Esophagus squamous epithelium (tissue), 5 donors: ENCODE measurements at regions not wholly inside any gene's neighbourhood (a gene's known extent, or its start where the extent isn't known, plus 50 kb on each side); places are given as distances from the start of the nearest gene placed in this dataset.

Experiments used
- DNase-seq: peaks from one replicate; lab custom pipeline; 2025; lab: John Stamatoyannopoulos, UW
- H3K27ac ChIP-seq, 4 donors: fragments of 200-600 bp; sonication (generic); one replicate each; pipeline ENCODE4 v1.5.1; 2016 to 2019; ENCODE audit warnings: mild to moderate bottlenecking in 1 of 4
- H3K27me3 ChIP-seq, 4 donors: fragments of 200-600 bp; sonication (generic); 1 replicate in 3 of 4; 2 replicates in 1 of 4; pipeline versions ENCODE4 v1.5.1 to v1.6.0; 2017 to 2021; ENCODE audit warnings: antibody characterized with exemption in 1 of 4
- H3K36me3 ChIP-seq, 3 donors: fragments of 200-600 bp; sonication (generic); one replicate each; pipeline ENCODE4 v1.5.1; 2016 to 2019
- H3K4me1 ChIP-seq, 3 donors: fragments of 200-600 bp; sonication (generic); one replicate each; pipeline ENCODE4 v1.5.1; 2017 to 2019
- H3K4me3 ChIP-seq, 4 donors: fragments of 200-600 bp; sonication (generic); 1 replicate in 3 of 4; 2 replicates in 1 of 4; pipeline ENCODE4 v1.5.1; 2016 to 2019; ENCODE audit warnings: mild to moderate bottlenecking in 2 of 4, moderate library complexity in 1 of 4
- H3K9me3 ChIP-seq, 3 donors: fragments of 200-600 bp; sonication (generic); one replicate each; pipeline ENCODE4 v1.5.1; 2016 to 2019
- POLR2A ChIP-seq, 4 donors: fragments of 450-650 bp; IDR thresholded peaks; one replicate each; pipeline ENCODE4 v1.6.1; 2017; ENCODE audit warnings: antibody characterized with exemption in 4 of 4, mild to moderate bottlenecking in 4 of 4, moderate library complexity in 3 of 4
- WGBS, 2 donors: methylation state at CpG; one replicate each; pipeline ENCODE4 v1.1.5; 2018; 5-methylcytosine and 5-hydroxymethylcytosine counted together
- intact Hi-C: fragments of 100-400 bp; cut with DNase I; formaldehyde crosslinking; loops from one replicate; pipeline ENCODE4 v1.15.0; 2022
- TF ChIP-seq, protein P1 (sequence below), 6 experiments: fragments of 450-650 bp in 4 of 6; fragments of 200-600 bp in 2 of 6; sonication (generic) in 2 of 6; IDR thresholded peaks; one replicate each; pipeline ENCODE4 v1.5.1; 2016 to 2019; ENCODE audit warnings: antibody characterized with exemption in 6 of 6, mild to moderate bottlenecking in 4 of 6, moderate library complexity in 4 of 6
- donor health status: DM: yes; HTN: yes; CAD: no.

DNA sequence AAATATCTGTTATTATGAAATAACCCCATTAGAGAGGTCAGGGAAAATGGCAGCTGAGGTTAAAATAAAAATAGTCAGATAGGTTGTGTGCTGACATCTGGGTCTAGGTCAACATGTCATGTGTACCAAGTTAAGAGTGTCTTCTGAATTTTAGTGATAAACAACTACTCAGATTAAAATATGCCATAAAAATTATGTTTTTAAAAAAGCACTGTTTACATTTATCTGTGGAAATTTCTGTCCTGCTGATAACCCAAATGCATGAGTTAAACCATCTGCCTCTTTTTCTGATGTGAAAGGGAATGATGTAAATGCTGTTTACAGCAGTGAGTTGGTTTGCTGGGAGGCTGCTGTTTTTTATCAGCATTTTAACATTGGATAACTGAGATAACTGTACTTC lies 361.2 kb upstream of the TARS1 start:
- no peaks in the 10 kb centered on the region for H3K36me3 ChIP-seq
- no peaks in the 10 kb centered on the region for H3K4me1 ChIP-seq
- DNase-seq: no peak
- intact Hi-C loops: no loop called here
- TF ChIP-seq, protein P1, sequence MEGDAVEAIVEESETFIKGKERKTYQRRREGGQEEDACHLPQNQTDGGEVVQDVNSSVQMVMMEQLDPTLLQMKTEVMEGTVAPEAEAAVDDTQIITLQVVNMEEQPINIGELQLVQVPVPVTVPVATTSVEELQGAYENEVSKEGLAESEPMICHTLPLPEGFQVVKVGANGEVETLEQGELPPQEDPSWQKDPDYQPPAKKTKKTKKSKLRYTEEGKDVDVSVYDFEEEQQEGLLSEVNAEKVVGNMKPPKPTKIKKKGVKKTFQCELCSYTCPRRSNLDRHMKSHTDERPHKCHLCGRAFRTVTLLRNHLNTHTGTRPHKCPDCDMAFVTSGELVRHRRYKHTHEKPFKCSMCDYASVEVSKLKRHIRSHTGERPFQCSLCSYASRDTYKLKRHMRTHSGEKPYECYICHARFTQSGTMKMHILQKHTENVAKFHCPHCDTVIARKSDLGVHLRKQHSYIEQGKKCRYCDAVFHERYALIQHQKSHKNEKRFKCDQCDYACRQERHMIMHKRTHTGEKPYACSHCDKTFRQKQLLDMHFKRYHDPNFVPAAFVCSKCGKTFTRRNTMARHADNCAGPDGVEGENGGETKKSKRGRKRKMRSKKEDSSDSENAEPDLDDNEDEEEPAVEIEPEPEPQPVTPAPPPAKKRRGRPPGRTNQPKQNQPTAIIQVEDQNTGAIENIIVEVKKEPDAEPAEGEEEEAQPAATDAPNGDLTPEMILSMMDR (IDR thresholded peaks at IDR 0.05): no peak
- H3K27ac ChIP-seq: no peak overlapping the region
- no peak overlapping the region for H3K4me3 ChIP-seq
- H3K27me3 ChIP-seq: no peaks in the 10 kb centered on the region
- H3K9me3 ChIP-seq: no peaks in the 10 kb centered on the region

DNA sequence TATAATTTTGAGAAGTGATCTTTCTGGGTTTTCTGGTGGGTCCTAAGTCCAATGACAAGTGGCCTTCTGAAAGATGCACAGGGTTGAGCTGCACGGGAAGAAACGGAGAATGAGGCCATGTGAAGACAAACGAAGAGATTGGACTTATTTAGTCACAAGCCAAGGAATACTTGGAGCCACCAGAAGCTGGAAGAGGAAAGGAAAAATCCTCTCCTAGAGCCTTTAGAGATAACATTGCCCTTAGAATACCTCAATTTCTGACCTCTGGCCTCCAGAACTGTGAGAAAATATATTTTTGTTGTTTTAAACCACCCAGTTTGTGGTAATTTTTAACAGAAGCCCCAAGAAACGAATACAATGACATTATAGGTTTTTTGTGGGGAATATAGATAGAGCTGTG lies 360.5 kb upstream of the TARS1 start:
- no peak for DNase-seq
- no peaks in the 10 kb centered on the region for H3K36me3 ChIP-seq
- TF ChIP-seq POLR2A (IDR thresholded peaks at IDR 0.05): no peak
- TF ChIP-seq, protein P1 (IDR thresholded peaks at IDR 0.05): no peak
- WGBS, 2 donors: 72 to 83% methylated on average over 4 of the region's 4 CpGs
- no peak overlapping the region for H3K4me3 ChIP-seq
- H3K4me1 ChIP-seq: no peaks in the 10 kb centered on the region
- H3K9me3 ChIP-seq: no peaks in the 10 kb centered on the region
- no peaks in the 10 kb centered on the region for H3K27me3 ChIP-seq
- H3K27ac ChIP-seq: peak overlapping the region in 1 of 4 donors; percentile 17
- intact Hi-C loops: no loop called here

DNA sequence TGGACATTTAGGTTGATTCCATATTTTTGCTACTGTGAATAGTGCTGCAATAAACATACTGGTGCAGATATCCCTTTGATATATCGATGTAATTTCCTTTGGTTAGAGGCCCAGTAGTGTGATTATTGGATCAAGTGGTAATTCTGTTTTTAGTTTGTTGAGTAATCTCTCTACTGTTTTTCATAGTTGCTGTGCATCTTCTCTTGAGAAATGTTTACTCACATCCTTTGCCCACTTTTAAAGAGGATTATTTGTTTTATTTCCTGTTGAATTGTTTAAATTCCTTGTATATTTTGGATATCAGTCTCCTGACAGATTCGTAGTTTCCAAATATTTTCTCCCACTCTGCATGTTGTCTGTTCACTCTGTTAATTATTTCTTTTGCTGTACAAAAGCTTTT lies 352.6 kb upstream of the TARS1 start:
- DNase-seq: no peak
- Histone ChIP-seq H3K4me1 (no peaks in the 10 kb centered on the region), H3K27ac (no peak overlapping the region), H3K9me3 (no peaks in the 10 kb centered on the region), H3K4me3 (no peak overlapping the region), H3K27me3 (no peaks in the 10 kb centered on the region), H3K36me3 (no peaks in the 10 kb centered on the region)
- TF ChIP-seq, protein P1 (IDR thresholded peaks at IDR 0.05): no peak
- TF ChIP-seq POLR2A (IDR thresholded peaks at IDR 0.05): no peak
- 68 to 73% methylated on average over 2 of the region's 2 CpGs for WGBS, 2 donors
- intact Hi-C loops: no loop called here

DNA sequence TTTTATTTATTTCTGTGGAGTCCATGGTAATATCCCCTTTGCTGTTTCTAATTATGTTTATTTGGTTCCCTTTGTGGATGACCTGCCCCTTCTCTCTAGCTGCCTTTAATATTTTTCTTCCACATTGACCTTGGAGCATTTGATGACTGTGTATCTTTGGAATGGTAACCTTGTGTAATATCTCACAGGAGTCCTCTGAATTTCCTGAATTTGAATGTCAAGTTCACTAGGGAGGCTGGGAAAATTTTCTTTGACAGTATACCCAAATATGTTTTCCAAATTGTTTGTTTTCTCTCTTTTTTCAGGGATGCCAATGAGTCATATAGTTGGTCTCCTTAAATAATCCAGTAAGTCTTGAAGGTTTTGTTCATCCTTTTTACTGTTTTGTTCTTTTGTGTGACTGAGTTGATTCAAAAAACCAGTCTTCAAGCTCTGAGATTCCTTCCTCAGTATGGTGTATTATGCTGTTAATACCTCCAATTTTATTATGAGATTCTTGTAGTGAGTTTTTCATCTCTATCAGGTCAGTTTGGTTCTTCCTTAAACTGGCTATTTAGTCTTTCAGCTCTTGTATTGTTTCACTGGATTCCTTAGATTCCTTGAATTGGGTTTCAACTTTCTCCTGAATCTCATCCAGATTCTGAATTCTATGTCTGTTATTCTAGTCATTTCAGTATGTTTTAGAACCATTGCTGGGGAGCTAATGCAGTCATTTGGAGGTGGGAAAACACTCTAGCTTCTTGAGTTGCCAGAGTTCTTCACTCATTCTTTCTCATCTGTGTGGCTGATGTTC lies 349.0 kb upstream of the TARS1 start:
- no peak overlapping the region for H3K4me3 ChIP-seq
- H3K27me3 ChIP-seq: no peaks in the 10 kb centered on the region
- intact Hi-C loops: no loop called here
- no peaks in the 10 kb centered on the region for H3K9me3 ChIP-seq
- DNase-seq: no peak
- no peaks in the 10 kb centered on the region for H3K4me1 ChIP-seq
- no peak overlapping the region for H3K27ac ChIP-seq
- TF ChIP-seq POLR2A (IDR thresholded peaks at IDR 0.05): no peak
- TF ChIP-seq, protein P1 (IDR thresholded peaks at IDR 0.05): no peak
- no peaks in the 10 kb centered on the region for H3K36me3 ChIP-seq

DNA sequence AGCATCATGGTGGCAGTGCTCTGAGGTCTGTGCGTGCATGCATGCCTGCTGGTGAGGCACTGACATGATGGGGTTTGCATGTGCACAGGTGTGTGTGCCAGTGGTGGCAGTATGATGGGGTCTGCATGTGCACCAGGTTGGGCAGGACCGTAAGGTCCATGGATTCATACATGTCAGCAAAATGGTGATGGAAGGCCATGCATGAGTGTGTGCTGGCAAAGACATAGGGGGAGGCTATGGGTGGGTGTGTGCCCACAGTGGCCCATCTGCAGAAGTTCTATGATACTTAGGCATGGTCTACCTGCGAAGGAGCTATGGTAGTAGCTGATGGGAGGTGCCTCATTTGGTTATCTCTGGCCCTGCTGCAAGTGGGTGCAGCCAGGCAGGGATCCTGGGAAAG lies 348.0 kb upstream of the TARS1 start:
- H3K4me1 ChIP-seq: no peaks in the 10 kb centered on the region
- H3K9me3 ChIP-seq: no peaks in the 10 kb centered on the region
- intact Hi-C loops: no loop called here
- H3K36me3 ChIP-seq: no peaks in the 10 kb centered on the region
- no peak overlapping the region for H3K27ac ChIP-seq
- no peak for DNase-seq
- WGBS, 2 donors: 86 to 90% methylated on average over 2 of the region's 3 CpGs
- TF ChIP-seq, protein P1 (IDR thresholded peaks at IDR 0.05): no peak
- no peak for TF ChIP-seq POLR2A (IDR thresholded peaks at IDR 0.05)
- no peaks in the 10 kb centered on the region for H3K27me3 ChIP-seq
- no peak overlapping the region for H3K4me3 ChIP-seq
